ENCODE measurements at regions not wholly inside any gene's neighbourhood (a gene's known extent, or its start where the extent isn't known, plus 50 kb on each side); places are given as distances from the start of the nearest gene placed in this dataset.
A peak's percentile ranks its signal among the peaks of the same experiment; 100 is the strongest.

DNA sequence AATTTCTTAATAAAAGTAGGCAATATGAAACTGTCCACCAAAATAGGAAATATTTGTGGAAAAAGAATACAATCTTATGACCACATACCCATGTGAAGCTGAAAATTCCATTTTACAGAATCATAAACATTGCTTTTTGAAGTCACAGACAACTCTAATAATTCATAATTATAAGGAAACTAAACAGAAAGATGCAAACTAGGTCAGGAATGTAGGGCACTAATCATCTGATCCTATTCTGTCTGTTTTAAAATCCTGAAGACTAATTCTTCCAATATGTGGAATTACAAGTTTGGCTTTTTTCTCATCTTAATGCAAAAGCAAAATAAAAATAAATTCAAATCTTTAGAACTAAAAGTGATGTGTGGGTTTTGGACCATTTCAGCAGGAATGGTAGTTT lies 528.6 kb downstream of the LTN1 start:
- no peak for DNase-seq (ENCODE audit: low read depth)

DNA sequence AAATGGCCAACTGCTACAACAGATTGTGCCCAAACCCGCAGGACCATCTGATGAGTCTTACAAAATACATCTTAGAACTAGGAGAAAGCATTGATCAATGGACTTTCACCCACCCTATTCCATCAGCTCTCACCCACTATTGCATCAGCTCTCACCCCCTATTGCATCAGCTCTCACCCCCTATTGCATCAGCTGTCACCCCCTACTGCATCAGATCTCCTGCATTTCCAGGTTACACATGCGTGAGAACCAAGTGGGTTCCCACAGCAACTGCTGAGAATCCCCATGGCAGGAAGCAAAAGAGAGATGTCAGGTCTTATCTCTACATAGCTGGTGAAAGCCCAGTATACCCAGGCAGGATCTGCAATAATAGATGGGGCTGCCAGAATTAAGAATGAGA lies 533.5 kb downstream of the LTN1 start:
- DNase-seq (ENCODE audit: low read depth), result no peak

DNA sequence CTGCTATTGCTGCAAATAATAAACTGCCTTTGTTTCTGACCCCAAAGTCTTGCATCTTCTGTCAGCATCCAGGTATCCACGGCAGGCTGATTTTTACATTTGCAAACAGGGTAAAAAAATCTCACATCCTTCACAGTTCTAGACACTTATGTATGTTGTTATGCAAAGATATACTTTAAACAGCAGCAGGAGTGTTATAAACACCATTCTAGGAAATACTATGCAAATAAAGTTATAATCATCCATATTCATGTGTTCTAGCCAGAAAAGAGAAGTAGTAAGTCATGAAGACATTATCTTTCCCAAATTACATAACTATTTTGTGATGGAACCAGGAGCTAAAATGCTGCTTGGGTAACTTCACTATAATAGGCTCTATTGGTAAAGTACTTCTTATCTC lies 534.2 kb downstream of the LTN1 start:
- DNase-seq (ENCODE audit: low read depth), result no peak

DNA sequence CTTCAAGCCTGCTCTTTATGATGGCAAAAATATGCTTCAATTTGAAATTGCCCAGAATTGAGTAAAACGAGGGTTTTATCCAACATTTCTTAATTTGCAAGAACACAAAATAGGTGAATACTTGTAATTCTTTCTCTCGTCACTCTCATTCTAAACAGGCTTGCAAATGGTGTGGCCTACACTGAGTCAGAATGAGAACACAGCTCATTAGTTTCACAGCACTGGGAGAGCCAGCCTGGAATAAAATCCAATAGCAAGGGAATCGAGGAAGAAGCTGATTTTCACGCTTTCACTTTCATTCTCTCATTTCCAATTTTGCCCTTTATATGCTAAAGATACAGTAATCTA lies 537.5 kb downstream of the LTN1 start:
- peak; percentile 56 for DNase-seq (ENCODE audit: low read depth)

DNA sequence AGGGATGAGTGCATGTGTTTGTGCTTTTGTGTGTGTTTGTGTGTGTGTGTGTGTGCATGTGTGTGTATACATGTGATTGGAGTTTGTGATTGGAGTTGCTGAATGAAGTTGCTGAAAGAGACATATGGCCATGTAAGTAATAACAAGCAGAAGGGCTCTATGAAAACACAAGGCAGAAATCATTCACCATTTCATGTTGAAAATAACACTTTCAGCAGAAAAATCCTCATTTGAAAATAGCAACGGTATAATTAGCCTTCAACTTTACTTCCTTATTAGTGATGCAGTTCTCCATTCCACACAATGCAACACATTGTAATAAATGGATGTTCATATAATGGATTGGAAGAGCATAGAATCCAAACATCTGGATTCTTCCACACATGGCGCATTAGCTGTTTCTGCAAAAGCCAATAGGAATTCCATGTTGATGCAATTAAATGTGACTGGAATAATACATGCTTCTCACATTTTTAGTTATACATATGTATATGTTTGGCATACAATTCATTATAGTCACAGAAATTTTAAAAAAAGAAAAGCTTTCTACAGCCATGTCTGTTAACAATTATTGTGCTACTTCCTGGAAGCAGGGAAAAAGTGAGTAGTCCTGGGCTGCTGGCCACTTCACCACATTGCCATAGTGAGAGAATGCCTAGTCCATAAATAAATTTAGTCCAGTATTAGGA lies 538.0 kb downstream of the LTN1 start:
- DNase-seq (ENCODE audit: low read depth), result peak; percentile 40

DNA sequence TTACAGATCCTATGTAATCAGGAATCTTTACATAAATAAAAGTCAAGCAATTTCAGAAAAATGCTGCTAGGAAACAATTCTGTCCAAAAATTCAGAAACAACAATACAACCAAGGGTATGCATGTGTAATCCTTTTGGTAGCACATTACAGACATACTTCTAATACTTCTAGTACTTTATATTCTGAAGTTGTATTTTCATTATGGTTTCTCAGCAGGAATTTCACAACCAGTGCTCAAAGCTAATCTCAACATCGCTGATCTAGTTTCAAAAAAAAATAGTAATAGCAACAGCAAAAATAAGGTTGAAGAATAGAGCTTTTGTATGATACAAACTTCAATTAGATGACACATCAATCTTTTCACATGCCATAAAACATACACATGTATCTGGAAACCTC lies 545.2 kb downstream of the LTN1 start:
- no peak for DNase-seq (ENCODE audit: low read depth)

DNA sequence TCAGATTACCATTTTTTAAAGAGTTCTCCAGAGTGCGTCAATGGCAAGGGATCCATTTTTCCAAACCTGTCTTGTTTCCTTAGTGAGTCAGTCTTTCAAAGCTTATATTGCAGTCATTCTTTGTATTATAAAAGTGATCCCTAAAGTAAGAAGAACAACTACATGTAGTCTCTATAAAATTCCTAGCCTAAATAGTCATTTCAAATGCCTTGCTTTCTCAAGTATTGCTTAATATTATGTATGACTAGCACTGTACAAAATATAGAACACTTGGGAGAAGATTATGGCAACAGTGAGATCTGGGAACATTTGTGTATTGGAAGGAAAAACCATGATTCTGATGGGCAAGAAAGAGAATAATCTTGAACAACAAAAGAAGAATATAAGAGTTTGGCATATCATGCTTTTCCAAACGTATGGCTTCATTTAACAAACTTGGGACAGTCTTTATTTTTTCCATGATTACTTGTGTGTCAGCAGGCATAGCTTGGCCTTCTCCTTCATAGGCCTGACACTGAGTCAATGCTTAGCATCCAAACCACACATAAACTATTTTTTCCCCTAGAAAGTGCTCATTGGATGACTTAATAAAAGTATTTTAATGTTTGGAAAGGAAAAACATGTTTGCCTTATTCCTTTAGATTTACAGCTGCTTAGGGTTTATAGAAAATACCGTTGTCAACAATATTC lies 547.4 kb downstream of the LTN1 start:
- DNase-seq (ENCODE audit: low read depth), result peak; percentile 72

DNA sequence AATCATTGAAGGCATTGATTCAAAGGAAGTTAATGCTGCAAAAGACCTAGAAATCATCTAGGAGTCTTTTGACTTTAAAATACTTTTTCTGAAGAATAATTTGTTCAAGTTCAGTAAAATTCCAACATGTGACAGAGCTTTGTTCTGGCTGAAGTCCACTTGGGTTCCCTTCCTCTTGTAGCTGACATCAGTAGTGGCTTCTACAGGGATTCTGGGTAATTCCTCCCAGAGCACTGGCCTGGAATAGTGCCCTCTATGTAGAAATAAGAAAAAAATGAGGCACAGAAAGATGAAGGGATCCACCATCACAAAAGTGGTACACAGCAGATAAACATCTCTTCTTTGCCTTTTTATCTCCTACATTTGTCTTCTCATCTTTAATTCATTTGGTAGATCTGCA lies 548.1 kb downstream of the LTN1 start:
- DNase-seq (ENCODE audit: low read depth), result peak; percentile 22

DNA sequence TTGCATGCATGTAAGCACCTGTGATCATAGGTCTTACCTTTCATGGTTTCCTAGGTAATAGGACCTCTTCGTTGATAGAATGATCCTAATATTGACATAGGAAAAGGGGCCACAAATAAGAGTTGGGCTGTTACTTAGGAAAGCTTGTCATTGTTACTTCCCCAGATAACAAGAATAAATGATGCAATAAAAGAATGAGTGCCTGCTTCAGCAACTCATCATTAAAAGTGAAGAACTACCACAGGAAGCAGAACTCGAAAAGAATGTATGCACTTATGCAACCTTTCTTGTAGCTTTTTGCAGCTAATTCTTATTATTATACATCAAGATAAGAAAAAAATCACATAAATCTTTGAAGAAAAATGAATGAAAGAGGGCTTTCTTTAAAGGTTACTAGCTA lies 548.6 kb downstream of the LTN1 start:
- DNase-seq (ENCODE audit: low read depth), result no peak

DNA sequence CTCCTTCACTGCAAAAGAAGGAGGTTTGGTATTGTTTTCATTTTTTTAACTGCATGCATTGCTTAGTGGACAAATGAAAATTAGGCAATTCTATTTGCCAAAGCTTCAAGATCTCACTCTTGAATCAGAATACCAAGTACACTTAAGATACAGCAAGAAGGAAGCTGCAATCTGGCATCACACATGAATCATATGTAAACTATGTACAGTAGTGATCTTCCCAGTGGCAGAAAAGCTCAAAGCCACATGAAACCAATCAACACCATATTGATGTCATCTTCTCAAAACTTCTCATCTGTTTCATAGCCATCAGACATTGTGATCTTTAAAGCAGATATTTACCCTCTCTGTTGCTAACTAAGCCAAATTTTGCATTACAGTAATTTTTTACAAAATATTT lies 550.1 kb downstream of the LTN1 start:
- peak; percentile 47 for DNase-seq (ENCODE audit: low read depth)

DNA sequence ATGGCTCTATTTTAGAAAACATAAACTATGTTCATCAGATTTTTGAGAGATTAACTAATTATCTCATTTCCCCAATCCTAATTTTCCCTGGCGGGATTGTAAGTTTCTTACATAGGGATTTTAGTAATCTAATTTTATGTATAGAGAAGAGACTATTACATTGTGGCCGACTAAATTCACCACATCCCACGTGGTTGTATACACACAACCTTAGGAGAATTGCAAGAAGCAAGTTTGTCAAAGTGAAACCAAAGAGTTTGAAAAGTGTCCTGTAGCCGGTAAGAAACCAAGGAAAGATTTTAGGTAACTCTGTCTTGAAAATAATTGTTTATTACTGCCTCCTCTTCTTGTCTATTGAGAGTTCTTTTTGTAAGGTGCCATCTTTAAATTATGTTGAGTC lies 550.6 kb downstream of the LTN1 start:
- no peak for DNase-seq (ENCODE audit: low read depth)

DNA sequence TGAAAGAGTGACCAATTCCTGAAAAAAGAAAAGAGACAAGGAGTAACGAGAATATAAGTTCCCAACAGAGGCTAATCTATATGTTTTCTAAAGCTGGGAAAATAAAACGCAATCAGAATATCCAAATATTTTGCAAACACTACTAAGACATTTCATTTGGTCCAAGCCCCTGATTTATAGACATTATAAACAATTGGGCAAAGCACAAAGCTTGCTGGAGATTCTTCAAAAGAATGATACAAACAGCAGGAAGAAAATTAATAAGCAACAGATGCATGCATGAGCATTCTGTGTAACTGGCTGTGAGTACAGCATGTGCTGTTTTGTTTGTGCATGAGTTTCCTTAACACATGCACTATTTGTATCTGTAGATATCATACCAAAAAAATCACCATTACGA lies 552.9 kb downstream of the LTN1 start:
- DNase-seq (ENCODE audit: low read depth), result no peak

DNA sequence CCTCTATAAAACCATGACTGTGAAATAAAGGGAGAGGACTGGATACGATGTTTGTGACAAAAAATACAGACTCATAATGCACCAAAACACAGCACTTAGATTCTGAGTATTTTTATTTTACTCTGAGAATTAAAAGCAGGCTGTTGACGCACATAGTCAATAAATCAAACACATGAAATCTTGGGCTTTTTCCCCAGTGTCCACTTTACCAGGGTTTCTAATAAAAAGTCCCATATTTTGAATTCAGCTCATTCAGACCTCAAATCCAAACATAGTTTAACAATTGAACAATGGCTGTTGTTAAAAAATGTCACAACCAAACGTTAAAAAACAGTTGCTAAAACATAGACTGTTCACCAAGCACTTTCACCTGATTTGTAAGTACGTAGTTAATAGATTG lies 553.4 kb downstream of the LTN1 start:
- no peak for DNase-seq (ENCODE audit: low read depth)

DNA sequence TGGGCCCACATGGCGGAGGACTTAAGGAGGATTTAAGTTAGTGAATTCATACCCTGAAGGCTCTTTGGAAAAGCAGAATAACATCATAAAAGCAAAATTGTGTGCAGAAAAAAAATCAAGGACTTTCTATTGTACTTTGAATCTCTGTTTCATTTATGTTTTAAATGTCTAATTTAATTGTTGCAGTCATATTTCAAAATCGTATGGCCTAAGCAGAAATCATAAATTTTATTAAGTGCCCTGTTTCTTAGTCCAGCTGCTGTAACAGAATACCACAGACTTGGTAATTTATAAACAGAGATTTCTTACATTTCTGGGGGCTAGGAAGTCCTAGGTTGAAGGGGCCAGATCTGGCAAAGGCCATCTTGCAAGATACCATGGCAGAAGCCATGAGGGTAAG lies 555.6 kb downstream of the LTN1 start:
- no peak for DNase-seq (ENCODE audit: low read depth)

DNA sequence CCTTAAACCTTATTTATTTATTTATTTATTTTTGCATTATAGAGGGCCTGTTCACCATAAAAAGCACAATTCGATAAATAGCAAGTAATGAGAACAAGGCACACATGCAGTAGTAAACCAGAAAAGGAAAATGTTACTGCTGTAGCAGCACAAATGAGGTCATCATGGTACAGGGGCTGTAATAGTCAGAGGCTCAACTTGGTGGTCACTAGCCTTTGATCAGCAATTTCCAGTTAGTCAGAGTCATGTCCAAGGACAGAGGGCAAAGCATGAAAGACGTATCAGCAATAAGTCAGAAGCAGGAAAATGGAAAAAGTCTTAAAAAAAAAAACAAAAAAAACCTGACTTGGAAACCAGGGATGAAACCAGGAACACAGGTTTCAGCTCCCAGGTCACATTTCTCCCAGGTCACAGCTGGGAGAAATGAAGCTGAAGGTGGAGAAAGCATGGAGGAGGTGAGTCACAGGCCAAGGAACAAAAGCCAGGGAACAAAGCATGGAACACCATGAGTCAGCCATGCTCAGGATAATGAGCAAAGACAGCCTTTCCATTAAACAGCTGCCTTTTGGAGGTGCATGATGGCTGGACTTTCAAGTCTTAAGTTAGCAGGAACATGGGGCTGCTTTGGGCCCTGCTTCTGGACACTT lies 556.3 kb downstream of the LTN1 start:
- peak; percentile 76 for DNase-seq (ENCODE audit: low read depth)

DNA sequence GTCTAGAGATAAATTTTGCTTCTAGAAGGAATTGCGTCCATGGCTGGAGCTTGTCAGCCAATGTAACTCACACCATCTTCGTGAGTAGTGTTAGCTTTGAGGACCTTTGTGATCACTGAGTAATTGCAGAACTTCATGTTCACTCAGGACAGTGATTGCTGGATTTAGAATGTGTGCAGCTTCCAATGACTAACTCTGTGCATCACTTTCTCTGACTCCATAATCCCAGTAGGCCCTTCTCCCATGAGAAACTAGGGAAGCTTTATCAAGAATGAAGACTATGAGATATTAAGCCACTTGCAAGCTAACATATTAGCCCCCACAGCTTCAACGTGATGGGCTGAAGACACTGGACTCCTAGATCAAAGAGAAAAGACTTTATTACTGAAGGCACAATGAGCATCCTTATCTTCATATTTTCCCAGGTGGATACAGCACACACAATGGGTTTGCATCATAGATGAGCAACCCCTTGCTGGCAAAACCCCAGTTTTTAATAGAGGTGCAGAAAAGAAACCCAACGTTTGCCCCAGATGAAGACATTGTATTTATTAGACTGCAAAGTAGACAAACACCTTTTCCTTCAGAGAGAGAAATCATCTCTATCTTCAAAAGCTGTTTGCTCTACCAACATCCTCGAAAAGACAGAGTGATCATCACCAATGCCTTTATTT lies 561.0 kb downstream of the LTN1 start:
- peak; percentile 34 for DNase-seq (ENCODE audit: low read depth)

DNA sequence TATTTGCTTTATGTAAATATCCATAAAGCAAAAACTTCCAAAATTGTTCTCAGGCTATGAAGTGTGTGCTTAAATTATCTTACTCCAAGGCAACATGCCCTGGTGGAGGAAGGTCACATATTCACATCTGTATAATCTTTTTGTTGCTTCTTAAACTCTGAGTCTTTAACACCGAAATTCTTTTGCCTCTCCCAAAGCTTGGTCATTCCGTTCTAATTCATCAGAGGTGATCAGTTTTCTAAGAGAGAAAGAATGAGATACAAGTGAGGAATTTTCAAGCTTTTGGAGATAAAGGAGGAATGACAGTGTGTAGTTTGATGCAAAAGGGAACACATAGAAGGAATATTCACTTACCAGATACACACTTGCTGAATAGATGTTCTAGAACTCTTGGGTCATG lies 561.7 kb downstream of the LTN1 start:
- peak; percentile 28 for DNase-seq (ENCODE audit: low read depth)

DNA sequence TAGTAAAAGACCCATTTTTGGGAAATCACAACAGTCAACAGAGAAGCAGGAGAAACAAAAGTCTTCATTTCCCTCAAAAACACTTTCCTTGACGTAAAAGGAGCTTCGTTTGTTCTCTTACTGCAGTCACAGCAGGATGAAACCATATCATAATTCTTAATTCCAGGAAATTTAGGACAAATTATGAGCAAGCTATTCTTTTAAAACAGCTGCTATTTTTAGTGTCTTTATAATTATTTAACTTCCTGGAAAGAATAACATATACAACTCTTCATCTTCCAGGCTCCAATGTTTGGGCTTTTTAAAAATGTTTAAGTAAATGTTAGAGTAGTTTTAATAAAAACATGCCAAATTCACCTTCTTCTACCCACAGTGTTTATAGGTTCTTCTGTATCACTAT lies 563.5 kb downstream of the LTN1 start:
- DNase-seq (ENCODE audit: low read depth), result no peak

DNA sequence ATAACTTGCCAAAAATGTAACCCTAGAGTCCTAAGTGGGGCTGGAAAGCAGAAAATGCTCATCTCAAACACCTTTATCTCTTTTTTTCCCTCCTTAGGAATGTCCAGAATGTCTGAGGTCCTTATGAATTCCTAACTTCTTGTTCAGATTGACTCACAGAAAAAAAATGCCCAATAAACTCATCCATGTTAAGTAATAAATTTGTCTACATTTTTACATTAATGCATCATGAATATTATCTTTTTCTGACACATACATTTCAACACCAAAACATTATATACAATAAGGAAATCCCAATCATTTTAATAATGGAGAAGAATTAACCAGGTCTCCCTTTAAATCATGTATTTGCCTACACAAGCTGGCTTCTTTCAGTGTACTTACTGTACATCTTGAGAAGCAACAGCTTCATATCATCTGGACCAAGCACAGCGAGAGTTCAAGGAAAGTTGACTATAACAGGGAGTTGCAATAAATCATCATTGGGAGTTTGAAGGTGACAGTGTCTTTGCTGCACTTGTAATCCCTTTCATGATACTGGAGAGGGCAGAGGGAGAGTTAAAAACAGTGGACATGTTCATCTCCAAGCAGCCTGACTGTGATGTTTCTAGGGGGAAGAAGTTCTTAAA lies 565.2 kb downstream of the LTN1 start:
- DNase-seq (ENCODE audit: low read depth), result peak; percentile 54

DNA sequence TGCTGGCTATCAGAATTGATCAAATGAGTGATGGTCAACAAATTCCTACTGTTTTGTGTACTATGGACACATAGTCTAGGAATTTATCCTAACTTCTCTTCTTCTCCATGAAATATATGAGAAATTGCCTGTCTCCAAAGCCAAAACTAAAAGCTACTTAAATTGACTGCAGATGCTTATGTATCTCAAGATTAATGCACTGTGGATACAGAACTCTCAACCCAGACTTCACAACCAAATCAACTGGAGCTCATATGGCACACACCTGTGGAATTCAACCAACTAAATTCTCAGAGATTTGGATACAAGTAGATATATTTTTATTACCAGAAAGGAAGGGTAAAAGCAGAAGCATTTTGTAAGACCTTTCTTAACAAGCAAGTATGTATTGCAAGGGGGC lies 566.1 kb downstream of the LTN1 start:
- no peak for DNase-seq (ENCODE audit: low read depth)

DNA sequence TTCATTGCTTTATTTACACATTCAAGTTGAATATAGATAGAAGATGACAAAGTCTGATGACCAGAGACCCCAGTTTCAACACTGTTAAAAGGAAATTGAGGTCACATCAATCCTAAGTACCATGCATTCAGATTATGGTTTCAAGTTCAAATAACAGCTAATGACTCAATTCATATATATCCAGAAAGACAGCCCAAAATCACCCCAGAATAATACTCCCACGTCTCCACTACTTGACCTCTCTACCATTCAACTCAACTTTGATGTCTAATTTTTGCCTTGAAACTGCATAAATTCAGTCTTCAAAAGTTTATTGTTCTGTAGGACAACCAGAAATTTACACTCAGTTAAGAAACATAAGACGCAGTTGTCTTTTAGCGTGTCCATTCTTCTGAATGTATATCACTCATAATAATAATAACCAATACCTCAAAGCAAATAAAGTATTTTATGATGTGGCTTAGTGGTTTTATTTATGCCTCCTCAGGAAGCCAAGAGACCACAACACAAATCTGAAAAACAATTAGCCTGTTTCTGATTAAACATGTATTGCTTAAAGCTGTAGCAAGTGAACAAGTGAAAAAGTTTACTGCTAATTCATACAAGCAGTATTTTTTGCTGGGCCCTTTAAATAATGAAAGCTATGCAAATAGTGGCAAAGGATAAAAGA lies 569.0 kb downstream of the LTN1 start:
- no peak for DNase-seq (ENCODE audit: low read depth)
